ENCODE measurements at regions not wholly inside any gene's neighbourhood (a gene's known extent, or its start where the extent isn't known, plus 50 kb on each side); places are given as distances from the start of the nearest gene placed in this dataset.

DNA sequence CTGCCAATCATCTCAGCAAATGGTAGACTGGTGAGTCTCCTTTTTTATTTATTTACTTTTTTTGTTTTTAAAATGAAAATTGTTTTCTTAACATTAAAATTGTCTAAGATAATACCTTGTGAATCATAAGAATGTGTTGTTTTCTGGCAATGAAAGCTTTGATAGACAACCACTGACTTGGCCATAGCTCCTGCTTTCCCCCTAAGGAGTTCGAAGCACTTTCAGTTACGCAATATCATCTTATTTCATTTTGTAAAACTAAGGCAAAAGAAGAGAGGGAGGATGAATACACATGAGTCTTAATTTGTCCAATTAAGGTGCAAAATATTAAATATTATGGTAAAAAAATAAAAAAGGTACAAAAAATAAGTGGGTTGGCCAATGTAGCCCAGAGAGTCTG lies 74.8 kb upstream of the PLCL2 start:
- DNase-seq, result no peak

DNA sequence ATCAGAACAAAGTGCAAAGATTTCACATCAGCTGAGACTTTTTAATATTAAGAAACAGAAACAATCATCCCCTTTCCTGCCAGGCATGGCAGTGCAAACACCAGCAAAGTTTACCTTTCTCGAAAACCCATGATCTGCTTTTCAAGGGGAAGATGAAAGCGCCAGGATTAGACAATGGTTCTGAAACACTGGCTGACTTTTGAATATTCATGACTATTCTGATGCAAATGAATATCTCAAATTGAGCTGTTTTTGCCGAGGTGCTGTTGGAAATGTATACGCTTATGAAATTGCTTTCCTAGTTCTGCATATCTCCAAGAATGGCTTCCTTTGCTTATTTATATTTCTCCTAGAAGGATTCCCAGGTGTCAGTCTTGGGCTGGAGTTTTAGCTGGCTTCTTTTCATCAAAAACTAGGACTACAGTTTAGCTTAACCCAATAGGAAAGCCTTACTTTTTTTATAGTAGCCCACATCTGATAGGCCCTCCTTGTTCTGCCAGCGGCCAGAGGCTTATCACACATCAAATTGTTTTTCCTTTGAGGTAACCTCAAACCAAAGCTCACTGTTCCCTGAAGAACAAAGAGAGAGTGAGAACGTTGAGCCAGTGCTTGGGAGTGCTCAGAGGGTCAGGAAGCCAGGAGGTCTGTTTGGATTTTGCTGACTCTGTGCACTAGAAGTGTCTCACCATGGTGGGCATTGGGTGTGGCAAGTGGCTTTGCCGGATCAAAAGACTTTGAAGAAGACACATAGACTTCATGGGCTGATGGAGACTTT lies 74.0 kb upstream of the PLCL2 start:
- DNase-seq, result no peak

DNA sequence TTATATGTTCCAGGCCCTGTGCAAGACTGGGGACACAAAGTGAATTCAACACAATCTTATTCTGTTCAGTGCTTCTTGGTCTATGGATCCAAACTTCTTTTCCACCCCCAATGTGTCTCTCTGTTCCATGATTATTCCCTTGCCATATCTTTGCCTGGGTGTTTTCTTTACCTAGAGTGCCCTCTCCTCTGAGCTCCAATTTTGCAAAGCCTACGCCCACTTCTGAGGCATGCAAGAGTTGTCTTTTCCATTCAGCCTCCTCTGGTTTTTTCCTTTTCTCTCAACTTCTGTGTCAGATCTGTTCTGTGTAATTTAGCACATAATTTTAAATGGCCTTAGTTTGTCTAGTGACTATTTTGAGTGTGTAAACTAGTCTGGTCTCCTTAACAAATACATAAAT lies 72.8 kb upstream of the PLCL2 start:
- DNase-seq, result no peak

DNA sequence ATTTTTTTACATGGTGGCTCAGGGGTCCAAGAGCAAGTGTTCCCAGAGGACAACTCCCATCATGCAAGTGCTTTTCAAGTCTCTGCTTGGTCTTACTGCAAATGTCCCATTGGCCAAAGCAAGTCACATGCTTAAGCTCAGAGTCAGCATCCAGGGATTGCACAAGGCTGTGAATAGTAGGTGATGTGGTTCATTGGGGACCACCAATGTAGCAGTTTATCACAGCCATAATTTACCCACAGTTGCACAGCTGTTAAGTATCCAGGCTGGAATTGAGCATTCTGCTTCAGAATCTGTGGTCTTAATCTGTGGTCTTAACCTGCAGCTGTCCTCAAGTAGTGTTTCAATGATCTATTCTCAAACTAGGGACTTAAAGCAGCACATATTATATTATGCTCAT lies 71.4 kb upstream of the PLCL2 start:
- DNase-seq, result no peak

DNA sequence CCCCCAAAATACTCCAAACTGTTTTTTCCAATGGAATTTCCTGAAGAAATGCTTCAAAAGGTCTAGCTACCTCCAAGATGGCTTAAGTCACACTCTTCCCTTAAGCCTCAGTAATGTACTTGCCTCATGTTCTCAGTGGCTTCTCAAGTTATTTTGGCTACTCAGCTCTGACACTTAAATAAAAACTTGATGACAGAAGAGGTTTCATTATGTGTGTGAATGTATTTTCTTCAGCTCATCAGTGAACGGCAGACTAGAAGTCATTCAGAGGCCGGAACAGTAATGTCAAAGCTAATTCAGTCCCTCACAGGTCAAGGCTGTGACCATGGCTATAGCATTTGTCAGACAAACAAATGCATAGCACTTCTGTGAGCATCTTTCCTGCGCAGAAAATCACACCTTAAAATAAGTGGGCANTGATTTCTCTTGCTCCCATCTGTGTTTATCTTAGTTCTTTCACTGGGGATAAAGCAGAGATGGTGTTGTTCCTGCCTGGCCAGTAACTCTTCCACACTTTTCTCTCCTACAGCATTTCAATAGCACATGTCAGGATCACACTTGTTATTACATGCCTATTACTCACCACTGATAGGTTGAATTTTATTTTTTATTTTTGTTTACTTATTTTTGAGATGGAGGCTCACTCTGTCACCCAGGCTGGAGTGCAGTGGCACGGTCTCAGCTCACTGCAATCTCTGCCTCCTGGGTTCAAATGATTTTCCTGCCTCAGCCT lies 68.5 kb upstream of the PLCL2 start:
- no peak for DNase-seq

DNA sequence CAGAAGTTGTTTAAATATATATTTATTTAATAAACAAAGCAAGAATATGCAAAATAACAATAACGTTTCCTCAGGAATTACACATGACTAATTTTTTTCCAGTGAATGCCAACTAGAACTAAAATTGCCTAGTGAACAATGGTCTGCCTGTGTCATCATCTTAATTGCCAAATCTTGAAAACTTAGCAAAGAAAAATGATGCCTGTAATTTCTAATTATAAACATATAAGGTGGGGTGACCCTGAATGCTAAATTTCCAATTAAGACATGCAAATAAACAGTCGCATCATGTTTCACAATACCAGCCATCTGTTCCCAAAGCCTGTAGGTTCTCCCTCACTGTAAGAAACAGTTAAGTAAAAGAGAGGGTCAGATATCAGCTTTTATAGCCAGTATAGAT lies 67.6 kb upstream of the PLCL2 start:
- DNase-seq, result no peak

DNA sequence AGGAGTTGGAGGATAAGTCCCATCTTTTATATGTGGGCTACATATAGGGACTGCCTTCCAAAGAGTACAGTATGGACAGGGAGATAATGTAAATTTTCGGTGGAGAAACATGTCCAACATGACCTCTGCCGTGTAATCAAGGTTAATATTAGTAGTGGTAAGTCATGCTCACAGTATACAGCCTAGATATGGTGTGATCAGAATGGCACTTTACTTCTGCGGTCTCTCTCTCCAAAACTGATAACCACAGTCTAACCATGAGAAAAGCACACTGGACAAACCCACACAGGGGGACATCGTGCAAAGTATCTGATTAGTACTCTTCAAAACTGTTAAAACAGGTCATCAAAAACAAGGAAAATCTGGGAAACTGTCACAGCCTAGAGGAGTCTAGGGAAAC lies 66.6 kb upstream of the PLCL2 start:
- DNase-seq, result no peak

DNA sequence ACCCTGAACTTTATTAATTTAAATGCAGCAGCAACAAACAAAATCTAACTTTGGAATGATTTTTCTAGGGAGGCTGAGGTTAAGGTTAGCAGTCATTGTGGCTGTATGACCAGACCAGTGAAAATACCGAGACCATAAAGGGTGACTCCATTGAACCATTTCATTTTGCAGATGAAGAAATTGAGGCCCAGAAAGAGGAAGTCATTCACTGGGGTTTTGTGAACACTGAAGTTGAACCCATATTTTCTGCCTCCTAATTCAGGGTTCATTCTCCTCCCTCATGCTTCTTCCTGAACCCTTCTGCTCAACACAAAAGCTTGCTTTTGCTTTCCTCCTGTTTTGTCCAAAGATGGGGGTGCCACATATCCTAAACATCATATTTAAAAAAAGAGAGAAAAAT lies 65.8 kb upstream of the PLCL2 start:
- DNase-seq, result no peak

DNA sequence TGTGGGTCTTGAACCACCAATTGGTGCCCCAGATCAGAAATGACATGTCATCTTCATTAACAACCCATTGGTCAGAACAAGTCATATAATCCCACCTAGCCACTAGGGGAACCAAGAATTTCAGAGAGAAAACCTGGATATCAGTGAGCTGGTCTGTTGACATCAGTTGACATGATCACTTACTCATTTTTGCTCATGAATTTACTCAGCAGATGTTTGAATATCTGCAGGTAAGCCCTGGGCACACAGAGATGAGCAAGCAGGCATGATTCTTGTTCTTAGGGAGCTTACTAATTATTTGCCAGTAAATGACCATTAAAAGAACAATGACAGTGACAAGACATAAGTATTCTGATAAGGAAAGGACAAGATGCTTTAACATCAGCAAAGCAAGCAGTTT lies 64.3 kb upstream of the PLCL2 start:
- DNase-seq, result no peak

DNA sequence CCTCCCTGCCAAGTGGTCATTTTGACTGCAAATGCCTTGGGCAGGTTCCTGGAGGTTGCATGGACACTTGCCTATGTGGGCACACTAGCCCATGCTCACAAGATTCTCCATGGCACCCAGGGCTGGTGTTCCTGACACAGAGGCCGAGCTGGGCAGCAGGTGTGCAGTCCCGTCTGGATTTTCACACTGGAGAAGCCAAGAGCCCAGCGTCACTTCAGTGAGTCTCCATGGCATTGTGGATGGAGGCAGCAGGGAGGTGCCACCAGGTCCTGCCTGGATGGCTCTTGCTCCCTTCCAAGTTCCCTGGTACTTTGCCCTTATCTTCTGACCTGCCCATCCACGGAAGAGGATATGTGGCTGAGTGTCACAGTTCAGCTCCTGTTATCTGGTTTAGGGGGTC lies 63.7 kb upstream of the PLCL2 start:
- no peak for DNase-seq

DNA sequence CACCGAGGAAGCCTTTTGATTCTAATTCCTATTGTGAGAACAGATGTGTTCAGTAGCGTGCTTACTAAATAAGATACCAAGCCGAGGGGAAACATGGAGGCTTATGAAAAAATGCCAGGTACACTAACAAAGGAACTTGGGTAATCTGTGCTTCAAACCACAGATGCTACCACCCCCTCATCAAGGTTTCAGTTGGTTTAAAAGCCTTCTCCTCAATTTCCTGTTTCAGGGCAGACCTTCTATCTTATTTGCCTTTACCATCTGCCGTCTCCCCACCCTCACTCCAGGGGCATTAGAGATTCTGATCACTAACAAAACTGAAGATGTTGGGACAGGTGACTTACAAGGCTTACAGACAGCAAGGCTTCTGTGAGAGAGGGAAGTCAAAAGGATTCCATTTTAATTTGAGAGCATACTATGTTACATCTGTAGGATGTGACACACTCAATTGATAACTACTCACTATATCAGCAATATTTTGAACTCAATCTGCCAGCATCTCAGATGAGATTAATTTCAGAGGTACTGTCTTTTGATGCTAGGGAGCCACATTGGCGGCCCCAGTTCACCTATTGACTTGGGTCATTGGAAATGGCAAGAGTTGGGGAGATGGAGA lies 60.6 kb upstream of the PLCL2 start:
- DNase-seq, result no peak

DNA sequence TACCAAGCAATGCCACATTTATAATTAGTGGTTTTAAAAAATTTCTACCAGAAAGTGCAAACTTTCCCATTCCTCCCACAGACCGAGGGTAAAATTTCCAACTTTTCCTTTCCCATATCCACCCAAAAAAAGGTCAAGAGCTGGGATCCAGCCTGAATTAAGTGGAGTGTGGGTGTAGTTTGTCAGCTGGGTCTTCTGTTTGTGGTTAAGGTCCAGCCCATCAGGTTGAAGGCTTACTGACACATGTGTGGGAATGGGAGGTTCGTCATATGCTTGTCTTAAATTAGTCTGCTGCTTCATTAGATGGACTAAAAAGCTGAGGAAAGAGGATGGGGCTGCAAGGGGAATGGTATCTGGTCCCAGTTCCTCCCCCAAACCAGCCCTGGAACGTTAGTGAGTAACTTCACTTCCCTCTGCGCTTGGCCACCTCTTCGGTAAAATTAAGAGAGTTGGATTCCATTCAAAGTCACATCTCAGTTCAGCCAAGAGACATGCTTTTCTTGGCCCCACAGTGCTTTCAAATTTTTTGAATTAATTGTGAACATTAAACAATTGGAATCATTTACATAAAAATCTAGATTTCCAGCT lies 59.0 kb upstream of the PLCL2 start:
- DNase-seq, result no peak

DNA sequence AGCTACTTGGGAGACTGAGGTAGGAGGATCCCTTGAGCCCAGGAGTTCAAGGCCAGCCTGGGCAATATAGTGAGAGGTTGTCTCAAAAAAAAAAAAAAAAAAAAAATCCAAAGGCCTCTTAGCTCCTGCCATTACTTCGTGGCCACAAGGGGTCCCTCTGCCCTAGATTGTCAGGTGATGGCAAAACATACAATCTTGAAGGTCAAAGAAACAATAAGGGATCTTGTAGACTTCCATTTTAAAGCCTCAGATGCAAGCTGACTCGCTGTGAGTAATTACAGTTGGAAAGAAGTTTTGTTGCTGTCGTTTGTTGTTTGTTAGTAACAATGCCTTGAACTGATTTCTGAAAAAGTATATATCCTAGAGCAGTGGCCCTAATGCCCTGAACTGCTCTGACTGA lies 55.9 kb upstream of the PLCL2 start:
- DNase-seq, result peak; percentile 60 to 77 (median 74)

DNA sequence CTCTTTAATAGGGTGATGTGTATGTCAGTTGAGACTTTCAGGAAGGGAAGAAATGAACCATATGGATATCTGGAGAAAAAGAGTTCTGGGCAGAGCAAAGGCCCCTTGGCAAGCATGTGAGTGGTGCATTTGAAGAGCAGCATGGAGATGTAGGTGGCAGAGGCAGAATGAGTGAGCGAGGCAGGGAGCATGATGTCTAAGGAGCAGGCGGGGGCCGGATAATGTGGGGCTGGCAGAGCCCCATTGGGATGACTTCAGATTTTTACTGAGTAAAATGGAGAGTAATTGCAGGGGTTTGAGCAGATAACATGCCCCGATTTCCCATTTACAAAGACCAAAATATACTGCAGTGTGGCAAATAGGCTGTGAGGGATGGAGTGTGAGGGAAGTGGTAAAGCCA lies 52.9 kb upstream of the PLCL2 start:
- no peak for DNase-seq

DNA sequence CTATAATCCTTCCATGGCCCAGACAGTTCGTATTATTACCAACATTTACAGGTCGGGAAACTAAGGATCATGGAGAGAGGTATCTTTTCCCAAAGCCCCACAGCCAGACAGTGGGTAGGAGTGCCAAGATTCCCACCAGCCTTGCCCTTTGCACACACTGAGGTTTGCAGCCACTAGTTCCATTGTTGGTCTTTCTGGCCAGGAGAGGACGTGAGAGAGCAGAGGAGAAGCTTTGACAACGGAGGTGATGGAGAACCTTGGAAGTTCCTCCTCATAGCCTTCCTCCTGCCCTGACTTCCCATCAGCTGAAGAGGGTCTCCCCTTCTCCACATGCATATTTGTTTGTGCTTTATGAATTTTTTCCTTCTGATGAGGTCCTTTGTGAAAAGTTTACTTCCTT lies 50.5 kb upstream of the PLCL2 start:
- peak in 1 of 4 experiments; percentile 34 for DNase-seq

DNA sequence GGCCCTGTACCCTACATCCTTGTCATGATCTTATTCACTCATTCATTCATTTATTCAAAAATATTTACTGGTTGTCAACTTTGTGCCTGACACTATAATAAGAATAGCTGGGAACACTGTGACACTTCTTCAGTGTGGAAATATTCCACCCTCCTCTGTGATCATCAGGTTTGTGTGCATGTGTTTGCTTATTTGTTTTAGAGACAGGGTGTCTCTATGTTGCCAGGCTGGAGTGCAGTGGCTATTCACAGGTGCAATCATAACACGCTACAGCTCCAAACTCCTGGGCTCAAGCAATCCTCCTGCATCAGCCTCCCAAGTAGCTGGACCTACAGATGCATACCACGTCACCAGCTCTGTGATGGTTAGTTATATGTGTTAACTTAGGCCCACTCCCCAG lies 50.0 kb upstream of the PLCL2 start:
- DNase-seq, result no peak

Measured in suppressor macrophage (primary cell).